GM12878 (cell line): ENCODE measurements at regions not wholly inside any gene's neighbourhood (a gene's known extent, or its start where the extent isn't known, plus 50 kb on each side); places are given as distances from the start of the nearest gene placed in this dataset.
"Not testable (repeated sequence)": the region's sequence is repeated elsewhere in the genome, so short reads cannot be mapped to it uniquely, and the experiment has no call there.

Source experiments
- ATAC-seq: fragments of 200-7000 bp; cut with Tn5 transposase; 3 replicates; pipeline ENCODE4 v1.9.1; 2020; ENCODE audit warnings: mild to moderate bottlenecking, moderate library complexity
- BruUV-seq: library from RNA; stranded (reverse); fragments of 400-500 nt; replicated peaks from 2 replicates; lab custom pipeline; 2021; lab: Mats Ljungman, UMichigan
- CTCF ChIA-PET: fragments of 300-600 bp; sonication (Branson Sonifier 250); formaldehyde crosslinking; extraction: SDS; loops from one replicate; lab custom pipeline; 2021; ENCODE audit warnings: inconsistent platforms; lab: Yijun Ruan, JAX
- POLR2A ChIA-PET: fragments of 350-600 bp; formaldehyde crosslinking; extraction: SDS; loops from one replicate; lab custom pipeline; 2021; ENCODE audit warnings: inconsistent platforms; lab: Charles Lee
- RAD21 ChIA-PET: fragments of 300-600 bp; sonication (Branson Sonifier 250); formaldehyde crosslinking; loops from one replicate; lab custom pipeline; 2023; ENCODE audit warnings: antibody characterized with exemption; ENCODE audit not compliant: unreplicated experiment; lab: Charles Lee
- SMC1A ChIA-PET: fragments of 300-600 bp; sonication (Branson Sonifier 250); formaldehyde crosslinking; loops from one replicate; lab custom pipeline; 2023; ENCODE audit not compliant: unreplicated experiment, uncharacterized antibody; lab: Charles Lee
- DNase-seq: peaks from one replicate; pipeline ENCODE4 v3.0.0-alpha.2; 2011; ENCODE audit warnings: low read depth, low spot score
- FAIRE-seq: peaks from 3 replicates; lab custom pipeline; 2011; peaks lifted over from hg19 to GRCh38; lab: Jason Lieb, UNC
- H2AFZ ChIP-seq: 2 replicates; pipeline ENCODE4 v1.6.0; 2011; ENCODE audit warnings: low read depth, low read length, control low read depth; ENCODE audit not compliant: control insufficient read depth
- H3K27ac ChIP-seq: 2 replicates; pipeline ENCODE4 v1.5.1; 2011; ENCODE audit warnings: control low read depth; ENCODE audit not compliant: control insufficient read depth, insufficient read depth
- H3K27me3 ChIP-seq, 2 experiments: replicated peaks in 1 of 2; 2 replicates each; pipeline versions ENCODE4 v1.6.0 to v1.6.1; 2011; ENCODE audit warnings: low read length in 1 of 2; ENCODE audit not compliant: control insufficient read depth in 2 of 2, insufficient read depth in 2 of 2
- H3K36me3 ChIP-seq, 2 experiments: 2 replicates each; pipeline ENCODE4 v1.5.1; 2011; ENCODE audit warnings: low read length in 1 of 2; ENCODE audit not compliant: control insufficient read depth in 2 of 2, insufficient read depth in 2 of 2
- H3K4me1 ChIP-seq: 2 replicates; pipeline ENCODE4 v1.6.1; 2011; ENCODE audit warnings: mild to moderate bottlenecking, low read length, moderate library complexity, mixed read lengths; ENCODE audit not compliant: control insufficient read depth, insufficient read depth
- H3K4me2 ChIP-seq: 2 replicates; pipeline ENCODE4 v1.6.0; 2011; ENCODE audit warnings: control low read depth; ENCODE audit not compliant: control insufficient read depth, insufficient read depth
- H3K4me3 ChIP-seq: fragments of 200-600 bp; sonication (generic); 2 replicates; pipeline ENCODE4 v1.5.1; 2016
- H3K79me2 ChIP-seq: 2 replicates; pipeline ENCODE4 v1.6.0; 2011; ENCODE audit warnings: low read length; ENCODE audit not compliant: control insufficient read depth, insufficient read depth
- H3K9ac ChIP-seq: 2 replicates; pipeline ENCODE4 v1.8.0; 2011; ENCODE audit warnings: low read length, control low read depth, mixed read lengths; ENCODE audit not compliant: control insufficient read depth, insufficient read depth
- H3K9me3 ChIP-seq: replicated peaks from 3 replicates; pipeline ENCODE4 v1.5.1; 2011; ENCODE audit warnings: mild to moderate bottlenecking, low read length; ENCODE audit not compliant: control insufficient read depth, insufficient read depth
- H4K20me1 ChIP-seq: 2 replicates; pipeline ENCODE4 v1.6.0; 2011; ENCODE audit not compliant: control insufficient read depth, insufficient read depth
- BACH1 ChIP-seq: fragments of 450-650 bp; IDR thresholded peaks from 2 replicates; pipeline ENCODE4 v1.6.1; 2017; ENCODE audit warnings: mild to moderate bottlenecking, borderline replicate concordance
- CBX5 ChIP-seq: sonication (generic); IDR thresholded peaks from 2 replicates; pipeline ENCODE4 v1.6.1; 2016; ENCODE audit warnings: low read depth, moderate library complexity, mild to moderate bottlenecking, inconsistent platforms
- EP300 ChIP-seq, 2 experiments: fragments of 150-350 bp in 1 of 2; IDR thresholded peaks; 2 replicates each; pipeline ENCODE4 v1.6.1; 2011 to 2012; ENCODE audit warnings: low read depth in 2 of 2, low read length in 2 of 2, borderline replicate concordance in 1 of 2, improper control_type of control experiment in 1 of 2, inconsistent platforms in 1 of 2; ENCODE audit not compliant: control insufficient read depth in 1 of 2
- EZH2 ChIP-seq: IDR thresholded peaks from 2 replicates; pipeline ENCODE4 v1.6.1; 2012; ENCODE audit warnings: low read depth, mild to moderate bottlenecking, control low read depth, inconsistent platforms, low read length, borderline replicate concordance; ENCODE audit not compliant: control insufficient read depth
- NFIC ChIP-seq: IDR thresholded peaks from 2 replicates; pipeline ENCODE4 v1.6.1; 2012; ENCODE audit warnings: low read depth, mild to moderate bottlenecking, inconsistent platforms, low read length, moderate library complexity
- RBBP5 ChIP-seq: fragments of 200-600 bp; sonication (generic); conservative IDR thresholded peaks from 2 replicates; pipeline ENCODE4 v1.6.1; 2016
- SIN3A ChIP-seq: IDR thresholded peaks from 2 replicates; pipeline ENCODE4 v1.6.1; 2012; ENCODE audit warnings: low read depth, low read length, improper control_type of control experiment
- SREBF1 ChIP-seq: IDR thresholded peaks from 2 replicates; pipeline ENCODE4 v1.6.1; 2012; ENCODE audit warnings: mild to moderate bottlenecking, low read length
- SRF ChIP-seq, 2 experiments: IDR thresholded peaks; 2 replicates each; pipeline ENCODE4 v1.6.1; 2011; ENCODE audit warnings: low read depth in 2 of 2, low read length in 2 of 2, mild to moderate bottlenecking in 1 of 2, moderate library complexity in 1 of 2
- STAT1 ChIP-seq: fragments of 450-650 bp; conservative IDR thresholded peaks from 2 replicates; pipeline ENCODE4 v1.6.1; 2014; ENCODE audit warnings: antibody characterized with exemption, mild to moderate bottlenecking
- STAT3 ChIP-seq: IDR thresholded peaks from 2 replicates; pipeline ENCODE4 v1.6.1; 2011; ENCODE audit warnings: low read depth, low read length, improper control_type of control experiment
- TCF3 ChIP-seq: IDR thresholded peaks from 2 replicates; pipeline ENCODE4 v1.6.1; 2012; ENCODE audit warnings: low read depth, mild to moderate bottlenecking, low read length, borderline replicate concordance; ENCODE audit not compliant: insufficient read depth
- ZZZ3 ChIP-seq: IDR thresholded peaks from 2 replicates; pipeline ENCODE4 v1.6.1; 2011; ENCODE audit warnings: low read depth; ENCODE audit not compliant: control insufficient read depth, insufficient read length
- WGBS: methylation state at CpG from one replicate; pipeline ENCODE4 v1.1.6; 2016; ENCODE audit warnings: low lambda C conversion rate; ENCODE audit not compliant: insufficient replicate concordance, insufficient coverage; ENCODE audit errors: missing lambda C conversion rate; 5-methylcytosine and 5-hydroxymethylcytosine counted together
- in situ Hi-C: fragments of 300-500 bp; cut with MboI; formaldehyde crosslinking; loops from 9 replicates; pipeline ENCODE4 v1.14.3; 2018; ENCODE audit warnings: mixed read lengths
- intact Hi-C: fragments of 100-400 bp; cut with micrococcal nuclease; formaldehyde crosslinking; loops from one replicate; pipeline ENCODE4 v1.14.2; 2022; ENCODE audit not compliant: unreplicated experiment
- TF ChIP-seq, protein P1 (sequence below): fragments of 450-650 bp; IDR thresholded peaks from 2 replicates; pipeline ENCODE4 v1.6.1; 2017; ENCODE audit warnings: mild to moderate bottlenecking, low read depth, inconsistent platforms; ENCODE audit not compliant: poor library complexity, severe bottlenecking

- H3K36me3 ChIP-seq, H3K9ac ChIP-seq, CTCF ChIA-PET, H3K4me2 ChIP-seq, H3K4me1 ChIP-seq, H3K27ac ChIP-seq, POLR2A ChIA-PET, H4K20me1 ChIP-seq, H3K79me2 ChIP-seq, SMC1A ChIA-PET, FAIRE-seq, BruUV-seq, H2AFZ ChIP-seq, RAD21 ChIA-PET, ATAC-seq, H3K27me3 ChIP-seq, H3K9me3 ChIP-seq, intact Hi-C loops, H3K4me3 ChIP-seq, DNase-seq, in situ Hi-C loops: not testable (repeated sequence)
- WGBS, result 52% methylated on average over 10 of the region's 13 CpGs
Observed at GRCh38 chr2:176796677-176797076, 415.9 kb upstream of the HNRNPA3 start.

DNA sequence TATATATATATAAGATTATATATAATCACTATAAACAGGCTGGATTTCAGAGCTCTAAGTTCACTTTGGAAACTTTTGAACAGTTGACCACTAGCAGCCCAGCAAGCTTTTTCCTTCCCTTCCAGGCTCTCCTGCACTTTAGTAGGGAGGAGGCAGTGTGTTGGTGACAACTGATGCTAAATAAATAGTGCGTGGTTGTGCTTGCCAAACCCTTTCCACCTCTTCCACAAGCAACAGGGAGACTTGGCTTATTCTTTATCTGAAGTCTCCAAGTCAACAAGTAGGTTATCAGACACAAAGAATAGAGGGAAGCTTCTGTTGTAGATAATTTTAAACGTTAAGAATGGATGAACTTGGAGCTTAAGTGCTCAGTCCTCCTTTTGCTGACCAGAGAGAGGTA is 408.2 kb upstream of the HNRNPA3 start:
- no peak overlapping the region for H3K4me2 ChIP-seq
- no peak for ATAC-seq
- in situ Hi-C loops, result no loop called here
- SMC1A ChIA-PET, result interaction anchor here (0.6 to 2.8 kb wide), 7 partner anchors 10 to 150 kb away, joined by 3 to 14 read pairs (median 4); no protein-coding TSS in a partner anchor
- WGBS, result 23% methylated on average over 2 of the region's 2 CpGs
- RAD21 ChIA-PET, result interaction anchor here (3.7 kb wide), 1 partner anchor 344 kb away, joined by 10 read pairs; no protein-coding TSS in a partner anchor
- no peak for DNase-seq
- H3K79me2 ChIP-seq, result no peaks in the 10 kb centered on the region
- H3K9me3 ChIP-seq, result no peaks in the 10 kb centered on the region
- no peak overlapping the region for H3K4me3 ChIP-seq
- no TSS peak for BruUV-seq
- POLR2A ChIA-PET, result no interaction called here
- intact Hi-C loops, result no loop called here
- no peak overlapping the region for H3K27ac ChIP-seq
- H3K36me3 ChIP-seq, result no peaks in the 10 kb centered on the region
- H3K9ac ChIP-seq, result no peak overlapping the region
- CTCF ChIA-PET, result interaction anchor here (0.6 to 4.1 kb wide), 4 partner anchors 9 to 349 kb away, joined by 3 to 37 read pairs (median 4); no protein-coding TSS in a partner anchor
- no peak for FAIRE-seq
- no peak overlapping the region for H2AFZ ChIP-seq
- no peaks in the 10 kb centered on the region for H3K4me1 ChIP-seq
- no peaks in the 10 kb centered on the region for H4K20me1 ChIP-seq
- TF ChIP-seq STAT1, result no peak
- TF ChIP-seq SRF (IDR thresholded peaks at IDR 0.05; ENCODE audit: low read depth in 2 of 2, low read length in 2 of 2), result no peak
- TF ChIP-seq CBX5, result no peak
- no peak for TF ChIP-seq RBBP5
- TF ChIP-seq SREBF1, result no peak
- TF ChIP-seq STAT3, result no peak
- no peak for TF ChIP-seq EZH2
- TF ChIP-seq, protein P1, sequence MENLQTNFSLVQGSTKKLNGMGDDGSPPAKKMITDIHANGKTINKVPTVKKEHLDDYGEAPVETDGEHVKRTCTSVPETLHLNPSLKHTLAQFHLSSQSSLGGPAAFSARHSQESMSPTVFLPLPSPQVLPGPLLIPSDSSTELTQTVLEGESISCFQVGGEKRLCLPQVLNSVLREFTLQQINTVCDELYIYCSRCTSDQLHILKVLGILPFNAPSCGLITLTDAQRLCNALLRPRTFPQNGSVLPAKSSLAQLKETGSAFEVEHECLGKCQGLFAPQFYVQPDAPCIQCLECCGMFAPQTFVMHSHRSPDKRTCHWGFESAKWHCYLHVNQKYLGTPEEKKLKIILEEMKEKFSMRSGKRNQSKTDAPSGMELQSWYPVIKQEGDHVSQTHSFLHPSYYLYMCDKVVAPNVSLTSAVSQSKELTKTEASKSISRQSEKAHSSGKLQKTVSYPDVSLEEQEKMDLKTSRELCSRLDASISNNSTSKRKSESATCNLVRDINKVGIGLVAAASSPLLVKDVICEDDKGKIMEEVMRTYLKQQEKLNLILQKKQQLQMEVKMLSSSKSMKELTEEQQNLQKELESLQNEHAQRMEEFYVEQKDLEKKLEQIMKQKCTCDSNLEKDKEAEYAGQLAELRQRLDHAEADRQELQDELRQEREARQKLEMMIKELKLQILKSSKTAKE, result no peak
- TF ChIP-seq SIN3A, result no peak
- no peak for TF ChIP-seq EP300 (IDR thresholded peaks at IDR 0.05; ENCODE audit: borderline replicate concordance in 1 of 2, control insufficient read depth in 1 of 2, low read depth in 2 of 2, low read length in 2 of 2)
- no peak for TF ChIP-seq NFIC
- TF ChIP-seq ZZZ3, result no peak
- no peak for TF ChIP-seq TCF3
- no peak for TF ChIP-seq BACH1
- H3K27me3 ChIP-seq, result no peaks in the 10 kb centered on the region
